ENCODE measurements at regions not wholly inside any gene's neighbourhood (a gene's known extent, or its start where the extent isn't known, plus 50 kb on each side); places are given as distances from the start of the nearest gene placed in this dataset.

DNA sequence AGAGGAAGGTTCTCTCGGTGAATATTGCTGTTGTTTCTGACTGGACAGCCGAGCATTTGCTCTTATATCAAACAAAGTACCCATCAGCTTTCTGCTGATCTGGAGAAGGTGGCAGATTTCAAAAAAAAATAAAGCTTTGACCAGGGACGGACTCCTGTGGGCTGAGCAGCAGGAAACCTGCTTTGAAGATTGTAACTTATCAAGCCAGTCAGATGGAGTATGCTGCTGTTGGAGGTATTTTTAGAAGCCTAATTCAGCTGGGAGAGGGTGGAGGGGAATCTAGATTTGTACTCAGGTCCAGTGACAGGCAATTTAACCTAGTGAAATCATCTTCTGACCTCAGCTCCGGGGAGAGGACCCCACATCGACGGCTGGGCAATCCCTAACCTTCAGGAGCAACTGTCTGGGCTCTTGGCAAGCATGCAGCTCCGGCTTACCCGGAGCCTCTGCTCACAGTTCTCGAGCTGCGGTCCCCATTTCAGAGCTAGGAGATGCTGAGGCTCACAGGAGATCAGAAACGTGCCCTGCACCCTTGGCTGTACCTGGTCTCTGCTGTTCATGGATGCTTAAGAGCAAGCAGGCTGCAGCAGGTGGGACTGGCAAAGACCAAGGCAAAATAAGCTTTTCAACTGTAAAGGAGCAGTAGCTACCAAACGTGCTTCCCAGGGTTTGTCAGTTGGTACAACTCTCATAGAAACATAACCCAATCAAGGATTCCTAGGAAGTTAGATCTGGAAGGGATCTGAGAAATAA lies 89.3 kb upstream of the ST8SIA2 start:
- DNase-seq (ENCODE audit: low read depth in 2 of 3, low spot score in 1 of 3), result no peak

GRCh38 chr15:92305343-92305742 lies 88.3 kb upstream of the ST8SIA2 start:
- no peak for DNase-seq (ENCODE audit: low read depth in 2 of 3, low spot score in 1 of 3)

DNA sequence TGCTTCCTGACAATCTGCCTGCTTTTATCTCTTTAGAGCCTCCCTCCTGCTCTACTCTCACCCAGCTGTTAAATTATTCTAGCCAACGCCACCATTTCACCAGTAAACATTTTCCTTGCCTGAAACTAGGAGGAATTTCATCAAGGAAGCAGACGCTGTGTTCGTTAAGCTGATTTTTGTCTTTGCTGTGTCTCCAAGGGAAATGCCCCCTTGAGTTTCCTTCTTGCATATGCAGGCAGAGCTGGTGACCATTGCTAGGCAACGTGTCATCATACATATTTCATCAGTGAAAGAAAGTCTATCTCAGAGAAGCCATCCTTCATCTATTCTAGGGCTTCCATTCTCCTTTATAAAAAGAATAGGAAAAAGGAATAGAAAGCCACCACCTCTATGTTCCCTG lies 87.0 kb upstream of the ST8SIA2 start:
- no peak for DNase-seq (ENCODE audit: low read depth in 2 of 3, low spot score in 1 of 3)

GRCh38 chr15:92315144-92315543 lies 78.5 kb upstream of the ST8SIA2 start:
- DNase-seq (ENCODE audit: low read depth in 2 of 3, low spot score in 1 of 3), result no peak

GRCh38 chr15:92315595-92316211 lies 78.0 kb upstream of the ST8SIA2 start:
- no peak for DNase-seq (ENCODE audit: low read depth in 2 of 3, low spot score in 1 of 3)

DNA sequence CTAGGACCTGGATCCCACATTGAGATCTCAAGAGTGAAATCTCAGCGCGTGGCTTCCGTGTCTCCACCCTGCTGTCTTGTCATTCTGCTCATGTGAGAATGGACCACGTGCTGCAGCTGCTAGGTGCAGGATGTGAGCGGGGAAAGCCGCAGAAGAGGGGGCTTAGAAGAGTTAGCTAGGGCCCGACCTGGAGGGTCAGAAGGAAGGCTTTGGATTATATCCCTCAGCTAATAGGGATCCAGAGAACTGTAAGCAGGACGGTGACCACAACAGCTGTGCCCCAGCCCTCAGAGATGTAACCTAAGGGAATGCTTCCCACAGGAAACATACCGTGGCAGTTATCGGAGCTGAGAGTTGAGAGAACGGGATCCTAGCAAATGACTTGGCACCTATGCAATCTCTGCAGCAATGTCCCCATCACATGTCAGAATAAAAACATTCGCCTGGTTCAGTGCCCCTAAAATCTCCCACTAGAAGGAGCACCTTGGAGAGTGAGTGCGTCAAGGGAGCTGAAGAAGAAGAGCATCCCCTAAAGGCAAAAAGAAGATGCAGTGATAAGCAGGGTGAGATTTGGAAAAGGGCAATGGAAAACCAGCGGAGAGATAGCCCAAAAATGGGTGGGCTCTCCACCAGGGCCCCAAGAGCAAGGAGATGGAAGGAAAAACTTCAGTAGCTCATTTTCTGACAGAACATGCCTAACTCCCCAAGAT lies 76.9 kb upstream of the ST8SIA2 start:
- DNase-seq (ENCODE audit: low read depth in 2 of 3, low spot score in 1 of 3), result no peak

DNA sequence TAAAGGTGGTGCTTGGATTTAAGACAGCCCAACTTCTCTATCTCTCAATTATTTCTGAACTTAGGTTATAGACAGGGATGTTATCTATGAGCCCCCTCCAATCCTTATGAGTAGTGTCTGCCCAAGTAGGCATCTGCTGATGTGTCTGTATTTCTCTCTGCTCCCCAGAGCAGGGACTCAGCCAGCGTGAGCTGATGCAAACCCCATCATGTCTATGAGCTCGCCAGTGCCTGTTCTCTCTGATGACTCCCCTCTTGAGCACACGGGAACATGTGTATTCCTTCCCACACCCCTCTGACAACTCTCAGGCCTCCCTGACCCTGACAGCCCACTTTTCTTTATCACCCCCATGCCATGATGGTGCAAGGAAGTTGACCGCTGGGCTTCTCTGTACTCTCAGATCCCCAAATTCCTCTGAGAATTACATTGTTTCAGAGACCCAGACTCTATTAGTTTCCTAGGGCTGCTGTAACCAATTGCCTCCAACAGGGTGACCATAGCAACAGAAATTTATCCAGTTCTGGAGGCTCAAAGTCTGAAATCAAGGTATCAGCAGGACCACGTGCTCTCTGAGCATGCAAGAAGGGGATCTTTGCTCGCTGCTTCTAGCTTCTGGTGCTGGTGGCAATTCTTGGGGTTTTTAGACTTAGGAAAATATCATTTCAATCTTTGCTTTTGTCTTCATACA lies 73.5 kb upstream of the ST8SIA2 start:
- DNase-seq (ENCODE audit: low read depth in 2 of 3, low spot score in 1 of 3), result no peak

GRCh38 chr15:92322566-92323355 lies 70.9 kb upstream of the ST8SIA2 start:
- no peak for DNase-seq (ENCODE audit: low read depth in 2 of 3, low spot score in 1 of 3)

DNA sequence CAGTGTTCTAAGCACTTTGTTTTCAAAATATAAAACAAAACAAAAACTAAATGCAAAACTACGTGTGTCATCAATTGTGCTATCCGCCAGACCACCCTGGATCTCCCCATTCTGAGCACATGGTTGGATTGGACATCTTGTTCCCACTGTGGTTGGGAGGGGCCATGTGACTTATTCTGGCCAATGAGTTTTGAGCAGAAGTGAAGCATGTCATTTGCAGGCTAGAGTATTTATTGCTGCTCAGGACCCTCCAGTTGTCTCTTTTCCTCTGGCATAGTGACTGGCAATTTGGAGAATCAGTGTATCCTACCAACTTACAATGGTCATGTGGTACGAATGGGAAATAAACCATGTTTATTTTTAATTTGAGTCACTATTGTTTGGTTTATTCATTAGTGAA lies 70.2 kb upstream of the ST8SIA2 start:
- no peak for DNase-seq (ENCODE audit: low read depth in 2 of 3, low spot score in 1 of 3)

- DNase-seq (ENCODE audit: low read depth in 2 of 3, low spot score in 1 of 3), result no peak
Measured at GRCh38 chr15:92324101-92324963, 69.3 kb upstream of the ST8SIA2 start.

DNA sequence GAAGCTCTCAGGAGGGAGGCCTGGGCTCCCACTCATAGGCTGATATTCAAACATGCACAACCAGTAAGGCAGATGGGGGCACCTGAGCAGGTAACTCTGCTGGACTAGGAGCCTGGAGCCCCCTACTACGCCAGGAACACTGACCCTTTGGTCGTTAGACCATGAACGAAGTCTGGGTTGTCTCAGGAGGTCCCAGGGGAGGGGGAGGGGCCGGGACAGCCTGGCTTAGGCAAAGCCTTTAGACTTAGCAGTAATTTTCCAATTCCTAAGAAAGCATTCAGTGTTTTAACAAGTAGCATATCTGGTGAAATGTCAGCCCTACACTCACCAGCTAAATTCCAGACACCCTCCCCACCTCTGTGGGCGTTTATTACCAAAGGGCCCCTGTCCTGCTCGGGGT lies 67.4 kb upstream of the ST8SIA2 start:
- no peak for DNase-seq (ENCODE audit: low read depth in 2 of 3, low spot score in 1 of 3)

- DNase-seq (ENCODE audit: low read depth in 2 of 3, low spot score in 1 of 3), result no peak
Measured at GRCh38 chr15:92327033-92327432, 66.6 kb upstream of the ST8SIA2 start.

DNA sequence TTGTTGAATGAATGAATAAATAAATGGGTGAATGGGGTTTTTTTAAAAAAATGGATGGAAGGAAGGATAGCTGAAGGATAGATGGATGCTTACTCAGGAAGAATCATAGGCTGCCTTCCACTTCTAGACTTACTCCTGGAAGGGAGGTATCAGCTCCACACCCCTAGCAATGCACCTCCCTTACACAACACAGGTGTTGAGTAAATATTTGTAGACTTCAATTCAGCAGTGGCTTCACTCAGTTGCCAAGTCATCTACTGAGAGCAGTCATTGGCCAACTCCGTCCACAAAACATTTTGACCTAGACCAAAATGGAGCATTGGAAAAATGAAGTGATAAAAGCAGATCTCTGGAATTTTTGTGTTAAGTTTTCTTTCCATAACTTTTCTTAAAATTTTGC lies 65.5 kb upstream of the ST8SIA2 start:
- DNase-seq (ENCODE audit: low read depth in 2 of 3, low spot score in 1 of 3), result no peak

DNA sequence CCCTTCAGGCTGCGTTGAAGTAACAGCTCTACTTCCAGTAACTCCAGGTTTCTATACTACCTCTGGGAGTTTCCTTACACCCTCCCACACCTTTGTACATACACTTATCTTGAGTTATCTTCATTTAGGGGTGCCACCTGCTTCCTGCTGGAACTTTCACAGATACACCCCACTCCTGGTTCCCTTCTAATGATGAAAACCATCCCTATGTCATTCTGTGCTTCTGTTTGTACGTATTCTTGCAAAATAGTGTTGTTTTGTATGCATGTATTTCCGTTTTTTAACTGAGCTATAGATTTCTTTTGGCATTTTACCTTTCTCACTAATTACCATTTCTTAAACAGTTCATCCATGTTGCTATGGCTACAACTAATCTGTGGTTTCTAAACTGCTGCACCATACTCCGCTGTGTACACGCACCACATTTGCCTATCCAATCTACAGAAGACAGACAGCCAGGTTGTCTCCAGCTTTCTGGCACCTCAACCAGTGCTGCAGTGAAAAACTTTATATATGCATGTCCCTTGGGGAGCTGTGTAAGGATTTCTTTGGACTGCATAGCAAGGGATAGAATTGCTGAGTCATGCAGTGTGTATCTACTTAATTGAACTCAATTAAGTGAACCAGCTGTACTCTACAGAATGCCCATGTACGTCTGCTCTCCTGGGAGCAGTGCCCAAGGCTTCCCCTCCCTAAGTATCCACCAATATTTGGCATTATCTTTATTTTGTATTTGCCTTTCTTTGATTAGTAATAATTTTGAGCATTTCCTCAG lies 61.4 kb upstream of the ST8SIA2 start:
- no peak for DNase-seq (ENCODE audit: low read depth in 2 of 3, low spot score in 1 of 3)

GRCh38 chr15:92333709-92334108 lies 60.0 kb upstream of the ST8SIA2 start:
- DNase-seq (ENCODE audit: low read depth in 2 of 3, low spot score in 1 of 3), result no peak

DNA sequence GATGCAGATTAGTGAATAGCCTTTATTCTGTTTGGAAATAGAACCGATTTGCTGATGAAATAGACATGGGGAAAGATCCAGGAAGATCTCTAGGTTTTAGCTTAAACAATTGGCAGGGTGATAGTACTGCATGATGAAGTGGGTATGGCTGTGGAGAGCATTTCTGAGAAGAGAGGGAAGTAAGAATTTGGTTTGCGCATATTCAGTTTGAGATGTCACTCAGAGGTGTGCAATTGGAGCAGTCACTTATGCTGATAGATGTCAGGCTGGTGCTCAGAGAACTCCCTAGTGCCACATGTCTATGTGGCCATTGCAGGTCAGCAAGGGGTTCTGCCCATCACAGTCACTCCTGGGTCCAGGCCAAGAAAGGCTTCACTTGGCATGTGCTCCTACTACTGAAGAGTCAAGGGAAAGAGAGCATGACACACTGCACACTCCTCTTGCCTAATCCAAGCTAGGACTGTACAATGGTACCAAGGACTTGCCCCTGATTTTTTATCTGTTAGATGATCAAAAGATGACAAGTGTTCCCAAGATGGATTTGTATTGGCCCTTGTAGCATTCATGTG lies 57.2 kb upstream of the ST8SIA2 start:
- DNase-seq (ENCODE audit: low read depth in 2 of 3, low spot score in 1 of 3), result no peak

- no peak for DNase-seq (ENCODE audit: low read depth in 2 of 3, low spot score in 1 of 3)
Measured at GRCh38 chr15:92339361-92339760, 54.3 kb upstream of the ST8SIA2 start.
